Left ventricle myocardium inferior (tissue), 1 donor: ENCODE measurements at regions not wholly inside any gene's neighbourhood (a gene's known extent, or its start where the extent isn't known, plus 50 kb on each side); places are given as distances from the start of the nearest gene placed in this dataset.

Experiments
- DNase-seq: peaks from one replicate; pipeline ENCODE4 v3.0.0-alpha.2; 2020
- H3K27ac ChIP-seq: fragments of 200-600 bp; replicated peaks from 2 replicates; pipeline ENCODE4 v1.8.0; 2021
- H3K27me3 ChIP-seq: fragments of 200-600 bp; 2 replicates; pipeline ENCODE4 v1.8.0; 2021; ENCODE audit warnings: low read depth
- H3K36me3 ChIP-seq: fragments of 200-600 bp; 2 replicates; pipeline ENCODE4 v1.8.0; 2021
- H3K4me1 ChIP-seq: fragments of 200-600 bp; 2 replicates; pipeline ENCODE4 v1.8.0; 2021
- H3K4me3 ChIP-seq: fragments of 200-600 bp; 2 replicates; pipeline ENCODE4 v1.8.0; 2021; ENCODE audit warnings: mild to moderate bottlenecking, moderate library complexity
- H3K9me3 ChIP-seq: fragments of 200-600 bp; replicated peaks from 2 replicates; pipeline ENCODE4 v1.8.0; 2021
- CTCF ChIP-seq: fragments of 200-600 bp; IDR thresholded peaks from 2 replicates; pipeline ENCODE4 v1.8.0; 2021; ENCODE audit warnings: antibody characterized with exemption, mild to moderate bottlenecking, borderline replicate concordance
- intact Hi-C: fragments of 100-400 bp; cut with micrococcal nuclease; formaldehyde crosslinking; loops from one replicate; pipeline ENCODE4 v1.11.0; 2022
- donor health status: DM: no; HTN: yes; CAD: no; lungs with severe emphysema.

GRCh38 chr5:25881318-25882036, 1156.9 kb downstream of the CDH9 start:
- DNase-seq = no peak
- H3K27ac ChIP-seq = no peak overlapping the region
- H3K4me1 ChIP-seq = no peaks in the 10 kb centered on the region
- no peak for TF ChIP-seq CTCF
- no peaks in the 10 kb centered on the region for H3K27me3 ChIP-seq
- no peaks in the 10 kb centered on the region for H3K36me3 ChIP-seq
- H3K4me3 ChIP-seq = no peak overlapping the region
- intact Hi-C loops = no loop called here
- H3K9me3 ChIP-seq = peaks cover 5% of the 10 kb centered on the region

- peaks cover 13% of the 10 kb centered on the region for H3K9me3 ChIP-seq
- TF ChIP-seq CTCF = no peak
- intact Hi-C loops = no loop called here
Observed at GRCh38 chr5:25863811-25864210, 1174.6 kb downstream of the CDH9 start.

DNA sequence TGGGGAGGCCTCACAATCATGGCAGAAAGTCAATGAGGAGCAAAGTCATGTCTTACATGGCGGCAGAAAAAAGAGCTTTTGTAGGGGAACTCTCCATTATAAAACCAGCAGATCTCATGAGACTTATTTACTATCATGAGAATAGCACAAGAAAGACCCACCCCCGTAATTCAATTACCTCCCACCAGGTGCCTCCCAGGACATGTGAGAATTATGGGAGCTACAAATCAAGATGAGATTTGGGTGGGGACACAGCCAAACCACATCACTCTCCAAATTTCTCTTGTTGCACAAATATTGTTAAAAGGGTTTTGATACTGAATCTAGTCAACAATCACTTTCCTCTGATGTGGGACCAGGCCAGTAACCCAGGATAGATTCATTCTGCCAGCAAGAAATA, 1176.1 kb downstream of the CDH9 start:
- H3K4me1 ChIP-seq = no peaks in the 10 kb centered on the region
- no peaks in the 10 kb centered on the region for H3K27me3 ChIP-seq
- no peak for DNase-seq
- TF ChIP-seq CTCF = no peak
- H3K9me3 ChIP-seq = peaks cover 9% of the 10 kb centered on the region
- no peaks in the 10 kb centered on the region for H3K36me3 ChIP-seq
- H3K27ac ChIP-seq = no peak overlapping the region
- intact Hi-C loops = no loop called here
- no peak overlapping the region for H3K4me3 ChIP-seq

More at GRCh38 chr5:25863811-25864210, 1174.6 kb downstream of the CDH9 start:
- H3K4me3 ChIP-seq = no peak overlapping the region
- no peaks in the 10 kb centered on the region for H3K4me1 ChIP-seq
- no peaks in the 10 kb centered on the region for H3K36me3 ChIP-seq
- no peak overlapping the region for H3K27ac ChIP-seq
- no peaks in the 10 kb centered on the region for H3K27me3 ChIP-seq
- DNase-seq = no peak

GRCh38 chr5:25858019-25858418, 1180.4 kb downstream of the CDH9 start:
- H3K27ac ChIP-seq = no peak overlapping the region
- H3K27me3 ChIP-seq = no peaks in the 10 kb centered on the region
- no peaks in the 10 kb centered on the region for H3K36me3 ChIP-seq
- no peak for DNase-seq
- no peak overlapping the region for H3K4me3 ChIP-seq
- peaks cover 4% of the 10 kb centered on the region for H3K9me3 ChIP-seq
- intact Hi-C loops = no loop called here
- no peak for TF ChIP-seq CTCF
- no peaks in the 10 kb centered on the region for H3K4me1 ChIP-seq

- H3K27ac ChIP-seq = no peak overlapping the region
- intact Hi-C loops = no loop called here
- no peaks in the 10 kb centered on the region for H3K36me3 ChIP-seq
- H3K27me3 ChIP-seq = no peaks in the 10 kb centered on the region
- DNase-seq = no peak
- no peak for TF ChIP-seq CTCF
- no peaks in the 10 kb centered on the region for H3K4me1 ChIP-seq
- peaks cover 6% of the 10 kb centered on the region for H3K9me3 ChIP-seq
- H3K4me3 ChIP-seq = no peak overlapping the region
Observed at GRCh38 chr5:25851301-25851700, 1187.1 kb downstream of the CDH9 start.

DNA sequence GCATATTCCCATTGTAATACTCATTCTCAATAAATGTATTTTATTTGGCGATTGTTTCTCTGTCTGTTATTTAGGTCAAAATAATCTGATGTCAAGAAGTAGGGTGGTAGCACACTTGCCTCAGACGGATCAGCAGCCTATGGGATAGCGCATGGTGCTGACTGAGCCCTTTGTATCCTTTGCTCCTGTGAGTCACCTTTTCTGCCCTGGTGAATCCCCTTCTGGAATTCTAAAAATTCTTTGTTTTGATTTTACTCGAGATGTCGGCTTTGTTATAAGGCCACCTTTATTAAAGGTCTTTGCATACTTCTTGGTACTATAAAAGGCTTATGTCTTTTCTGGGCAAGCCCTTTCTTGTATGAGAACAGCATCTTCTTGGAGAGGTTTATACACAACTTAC, 1187.8 kb downstream of the CDH9 start:
- H3K4me1 ChIP-seq = no peaks in the 10 kb centered on the region
- no peaks in the 10 kb centered on the region for H3K27me3 ChIP-seq
- no peak for DNase-seq
- H3K9me3 ChIP-seq = peaks cover 13% of the 10 kb centered on the region
- H3K4me3 ChIP-seq = no peak overlapping the region
- no peak overlapping the region for H3K27ac ChIP-seq
- no peak for TF ChIP-seq CTCF
- intact Hi-C loops = no loop called here
- H3K36me3 ChIP-seq = no peaks in the 10 kb centered on the region
